SK-N-DZ (cell line): ENCODE measurements at regions not wholly inside any gene's neighbourhood (a gene's known extent, or its start where the extent isn't known, plus 50 kb on each side); places are given as distances from the start of the nearest gene placed in this dataset.
"Not testable (repeated sequence)": the region's sequence is repeated elsewhere in the genome, so short reads cannot be mapped to it uniquely, and the experiment has no call there.

Experiments used
- DNase-seq: peaks from one replicate; pipeline ENCODE4 v3.0.0-alpha.2; 2015; ENCODE audit warnings: low spot score

DNA sequence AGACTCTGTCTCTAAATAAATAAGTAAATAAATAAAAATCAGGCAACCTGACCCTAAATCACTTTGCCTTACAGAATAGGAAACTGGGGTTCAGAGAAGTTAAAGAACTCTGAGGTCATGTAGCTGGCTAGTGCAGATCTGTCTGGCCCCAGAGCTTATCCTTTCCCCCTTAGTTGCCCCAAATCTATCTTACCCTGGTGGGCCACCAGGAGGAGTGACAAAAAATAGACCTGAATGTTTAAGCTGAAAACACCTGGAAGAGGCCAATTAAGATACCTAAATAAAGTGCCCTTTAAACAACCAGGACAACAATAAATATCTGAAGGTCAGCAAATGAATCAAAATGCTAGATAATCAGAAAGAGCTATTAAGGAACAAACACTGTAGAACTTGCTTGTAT lies 59.7 kb downstream of the TEX35 start:
- DNase-seq: no peak

DNA sequence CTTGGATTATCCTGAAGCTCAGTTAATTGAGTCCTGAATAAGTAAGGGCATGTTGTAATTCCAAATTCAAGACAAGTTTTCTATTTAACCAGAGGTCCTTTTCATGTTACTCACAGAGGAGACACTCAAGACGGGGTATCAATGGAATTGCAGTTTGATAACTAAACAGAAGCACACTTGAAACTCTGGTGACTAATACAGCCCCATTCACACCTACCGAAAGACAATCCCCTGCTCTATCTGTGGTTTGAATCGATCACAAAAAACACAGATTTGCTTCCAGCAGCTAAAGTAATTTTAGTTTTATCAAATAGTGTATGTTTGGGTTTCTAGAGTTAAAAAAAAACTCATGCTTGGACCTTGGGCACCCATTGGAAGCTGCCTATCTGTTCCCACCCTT lies 60.4 kb downstream of the TEX35 start:
- DNase-seq: no peak

DNA sequence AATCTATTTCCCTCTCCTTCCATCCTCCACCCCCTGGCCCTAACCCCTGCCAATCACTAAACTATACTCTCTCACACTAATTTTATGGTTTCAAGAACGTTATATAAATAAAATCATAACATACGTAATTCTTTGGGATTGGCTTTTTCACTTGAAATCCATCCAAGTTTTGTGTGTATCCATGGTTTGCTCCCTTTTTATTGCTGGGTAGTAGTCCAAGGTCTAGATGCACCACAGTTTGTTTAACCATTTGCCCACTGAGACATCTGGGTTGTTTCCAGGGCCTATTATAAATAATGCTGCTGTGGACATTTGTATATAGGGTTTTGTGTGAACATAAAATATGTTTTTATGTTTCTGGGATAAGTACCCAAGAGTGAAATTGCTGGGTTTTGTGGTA lies 61.4 kb downstream of the TEX35 start:
- DNase-seq: no peak

- no peak for DNase-seq
Observed at GRCh38 chr1:178575611-178576361, 62.9 kb downstream of the TEX35 start.

DNA sequence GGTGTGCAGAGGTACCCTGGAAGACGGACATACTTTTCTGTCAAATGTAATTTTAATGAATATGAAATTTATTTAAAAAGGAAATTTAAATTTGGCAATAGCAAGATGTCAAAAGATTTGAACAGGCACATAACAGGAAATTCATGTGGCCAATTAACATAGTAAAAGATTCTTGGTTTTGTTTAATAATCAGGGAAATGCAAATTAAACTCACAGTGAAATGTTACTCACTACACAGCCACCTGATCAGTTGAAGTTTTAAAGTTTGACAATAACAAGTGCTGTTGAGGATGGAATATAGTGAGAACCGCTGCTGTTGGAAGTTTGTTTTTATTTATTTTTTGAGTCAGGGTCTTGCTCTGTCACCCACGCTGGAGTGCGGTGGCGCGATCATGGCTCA lies 63.9 kb downstream of the TEX35 start:
- no peak for DNase-seq

GRCh38 chr1:178577882-178578281 lies 65.0 kb downstream of the TEX35 start:
- DNase-seq: no peak

DNA sequence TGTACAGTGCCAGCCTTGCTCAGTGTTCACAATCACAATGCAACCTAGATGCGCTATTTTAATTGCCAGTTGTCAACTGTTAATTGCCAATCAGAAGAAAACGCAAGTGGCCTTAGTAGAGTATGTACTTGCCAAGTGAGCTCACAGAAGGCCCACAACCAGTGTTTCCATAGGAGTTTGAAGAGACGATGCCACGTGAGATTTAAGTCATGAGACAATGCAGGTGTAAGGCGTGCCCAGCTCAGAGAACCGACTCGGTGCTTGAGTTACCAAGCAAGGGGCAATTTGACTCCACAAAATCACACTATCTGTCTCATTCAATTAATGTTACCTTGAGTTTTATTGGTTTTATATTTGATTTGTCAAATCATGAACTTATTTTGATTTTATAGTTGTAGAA lies 65.6 kb downstream of the TEX35 start:
- DNase-seq: no peak

- no peak for DNase-seq
Observed at GRCh38 chr1:178579095-178579494, 66.2 kb downstream of the TEX35 start.

GRCh38 chr1:178579562-178579961 lies 66.7 kb downstream of the TEX35 start:
- no peak for DNase-seq

GRCh38 chr1:178580096-178580495 lies 67.2 kb downstream of the TEX35 start:
- DNase-seq: no peak

GRCh38 chr1:178580876-178581275 lies 68.0 kb downstream of the TEX35 start:
- DNase-seq: no peak

GRCh38 chr1:178581351-178582303 lies 68.7 kb downstream of the TEX35 start:
- DNase-seq: no peak

DNA sequence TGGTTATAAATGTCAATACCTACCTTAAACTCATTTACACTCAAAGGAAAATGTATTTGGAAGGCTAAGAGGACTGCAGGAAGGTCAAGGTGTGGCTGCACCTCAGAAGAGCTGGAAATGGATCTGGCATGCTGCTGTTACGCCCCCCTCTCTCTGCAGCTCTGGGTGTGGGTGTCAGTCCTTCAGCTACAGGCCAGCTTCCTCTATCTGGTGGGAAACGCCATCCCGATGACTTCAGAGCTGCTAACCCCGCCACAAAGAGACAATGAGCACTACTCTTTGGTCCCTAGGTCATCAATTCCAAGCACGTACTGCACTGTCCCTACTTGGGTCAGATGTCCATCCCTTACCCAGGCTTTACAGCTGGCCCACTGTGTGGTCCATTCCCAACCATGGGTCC lies 74.2 kb downstream of the TEX35 start:
- no peak for DNase-seq

DNA sequence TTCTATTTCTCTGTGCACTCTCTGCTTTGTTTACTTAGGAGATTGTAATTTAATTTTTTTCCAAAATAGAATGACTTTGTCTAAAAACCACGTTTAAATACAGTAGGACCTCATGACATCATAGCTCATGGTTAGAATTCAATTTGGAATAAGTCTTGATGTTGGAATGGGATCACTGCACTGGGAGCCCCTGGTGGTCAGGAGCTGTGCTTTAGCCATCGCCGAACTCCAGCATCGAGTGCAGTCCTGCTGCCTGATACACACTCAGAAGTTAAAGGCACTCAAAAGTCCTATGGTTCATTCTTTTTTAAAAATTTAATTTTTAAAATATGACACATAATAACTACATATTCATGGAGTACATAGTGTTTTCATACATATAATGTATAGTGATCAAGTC lies 75.1 kb downstream of the TEX35 start:
- DNase-seq: no peak

- DNase-seq: not testable (repeated sequence)
Observed at GRCh38 chr1:178589042-178589441, 76.1 kb downstream of the TEX35 start.

DNA sequence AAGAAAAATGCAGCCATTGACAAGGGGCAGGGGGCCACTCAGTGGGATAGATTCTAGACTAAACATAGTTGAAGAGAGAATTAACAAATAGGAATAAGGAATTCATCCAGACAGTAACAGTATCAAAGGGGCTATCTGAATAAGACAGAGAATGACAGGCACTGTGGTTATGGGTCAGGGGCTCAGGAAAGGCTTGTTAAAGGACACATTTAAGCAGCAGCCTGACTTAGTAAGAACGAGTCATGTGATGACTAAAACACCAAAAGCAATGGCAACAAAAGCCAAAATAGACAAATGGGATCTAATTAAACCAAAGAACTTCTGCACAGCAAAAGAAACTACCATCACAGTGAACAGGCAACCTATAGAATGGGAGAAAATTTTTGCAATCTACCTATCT lies 78.9 kb downstream of the TEX35 start:
- DNase-seq: not testable (repeated sequence)

DNA sequence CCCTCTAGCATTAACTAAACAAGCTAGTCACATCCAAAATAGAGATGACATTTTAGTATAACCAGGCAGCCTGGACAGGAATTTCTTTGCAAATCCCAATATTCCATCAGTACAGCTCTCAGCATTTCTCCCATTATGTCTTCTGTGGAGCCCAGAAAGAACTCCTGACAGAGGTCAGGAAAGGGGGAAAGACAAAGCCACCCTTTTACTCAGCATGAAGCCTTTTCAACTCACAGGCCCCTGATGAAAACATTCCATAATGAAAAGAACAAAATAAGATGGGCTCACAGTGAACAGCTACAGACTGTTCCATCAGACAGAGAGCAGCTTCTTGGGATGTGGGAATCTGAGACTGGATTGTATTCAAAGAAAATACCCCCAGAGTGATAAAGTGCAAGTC lies 80.6 kb downstream of the TEX35 start:
- DNase-seq: no peak

- no peak for DNase-seq
Observed at GRCh38 chr1:178594133-178594532, 81.2 kb downstream of the TEX35 start.

GRCh38 chr1:178595491-178595890 lies 82.6 kb downstream of the TEX35 start:
- no peak for DNase-seq

DNA sequence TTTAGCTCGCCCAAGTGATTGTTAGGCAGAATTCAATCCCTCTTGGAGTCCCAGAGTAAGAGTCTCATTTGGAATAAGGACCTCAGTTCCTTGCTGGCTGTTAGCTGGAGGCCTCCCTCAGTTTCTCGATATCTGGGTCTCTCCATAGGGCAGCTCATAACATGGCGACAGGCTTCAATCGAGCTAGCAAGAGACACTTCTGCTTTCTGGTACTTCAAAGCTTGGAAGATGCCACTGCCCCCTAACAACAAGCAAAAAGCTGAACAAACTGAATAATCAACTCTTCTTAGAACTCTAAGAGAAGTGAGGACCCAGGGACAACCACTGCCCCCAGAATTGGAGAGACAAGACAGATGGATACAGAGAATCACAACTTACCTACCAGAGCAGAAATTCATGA lies 86.2 kb downstream of the TEX35 start:
- DNase-seq: no peak

GRCh38 chr1:178599745-178600144 lies 86.8 kb downstream of the TEX35 start:
- no peak for DNase-seq

DNA sequence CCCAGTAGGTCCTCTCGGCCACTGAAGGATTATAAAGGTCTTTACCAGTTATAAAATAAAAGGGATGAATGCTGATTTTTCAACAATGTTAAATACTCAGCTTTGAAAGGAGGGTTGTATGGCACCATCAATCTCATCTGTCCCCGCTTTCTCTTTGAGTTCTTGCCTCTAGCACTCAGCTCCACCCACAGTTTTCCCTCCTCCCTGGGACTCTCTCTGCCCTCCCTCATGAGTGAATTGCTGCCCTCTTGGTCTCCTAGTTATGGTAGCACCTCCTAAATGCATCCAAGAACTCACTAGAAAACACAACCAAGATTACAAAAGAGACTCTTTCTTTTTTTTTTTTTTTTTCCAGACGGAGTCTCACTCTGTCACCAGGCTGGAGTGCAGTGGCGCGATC lies 91.0 kb downstream of the TEX35 start:
- DNase-seq: no peak

- no peak for DNase-seq
Observed at GRCh38 chr1:178606839-178607238, 93.9 kb downstream of the TEX35 start.
